ENCODE measurements at regions not wholly inside any gene's neighbourhood (a gene's known extent, or its start where the extent isn't known, plus 50 kb on each side); places are given as distances from the start of the nearest gene placed in this dataset.
"Not testable (repeated sequence)": the region's sequence is repeated elsewhere in the genome, so short reads cannot be mapped to it uniquely, and the experiment has no call there.

DNA sequence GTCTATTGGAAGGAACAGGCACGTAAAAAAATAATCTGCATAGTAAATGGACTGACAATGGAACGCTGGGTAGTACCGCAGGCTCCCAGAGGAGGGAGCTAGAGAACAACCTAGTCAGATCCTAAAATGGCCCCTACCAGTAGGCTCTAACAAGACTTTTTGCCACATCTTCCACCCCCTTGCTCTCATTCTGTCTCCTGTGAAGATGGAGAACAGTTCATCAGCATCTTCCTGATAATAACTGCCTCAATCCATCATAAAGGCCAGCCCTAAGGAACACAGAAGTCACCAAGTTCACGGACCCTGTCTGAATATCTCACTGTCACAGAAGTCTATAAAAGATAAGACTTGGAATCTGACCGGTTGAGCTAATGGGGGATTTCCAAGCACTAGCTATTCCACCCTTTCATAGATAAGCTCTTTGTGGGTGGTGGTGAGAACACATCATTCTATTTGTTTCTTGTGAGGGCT is 133.4 kb downstream of the SLC1A3 start:
- peak; percentile 80 for DNase-seq

DNA sequence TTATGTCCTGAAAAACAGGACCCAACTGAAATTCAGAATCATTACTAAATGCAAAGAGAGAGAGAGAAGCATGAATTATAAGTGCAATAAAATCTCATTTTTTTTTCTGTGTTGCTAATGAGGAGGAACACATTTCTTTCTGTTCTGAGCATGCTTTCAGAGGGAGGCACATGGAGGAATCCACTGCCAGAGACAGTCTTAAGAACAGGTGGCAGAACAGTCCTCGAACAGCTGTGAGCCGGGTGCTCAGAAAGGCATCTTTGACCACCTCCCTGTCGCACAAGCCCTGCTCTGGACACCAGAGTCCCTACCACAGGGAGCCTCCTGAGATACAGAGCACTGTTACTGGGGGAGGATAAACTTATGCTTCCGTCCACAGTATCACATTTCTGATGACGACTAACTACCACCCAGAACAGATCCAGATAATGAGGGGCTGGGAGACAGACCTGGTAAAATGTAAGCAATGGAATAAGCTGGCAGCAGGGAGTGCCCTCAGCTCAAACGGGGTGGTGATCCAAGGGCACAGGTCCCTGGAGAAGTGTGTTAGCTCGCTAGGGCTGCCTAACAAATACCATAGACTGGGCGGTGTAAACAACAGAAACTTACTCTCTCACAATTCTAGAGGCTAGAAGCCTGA is 134.0 kb downstream of the SLC1A3 start:
- peak; percentile 11 for DNase-seq

DNA sequence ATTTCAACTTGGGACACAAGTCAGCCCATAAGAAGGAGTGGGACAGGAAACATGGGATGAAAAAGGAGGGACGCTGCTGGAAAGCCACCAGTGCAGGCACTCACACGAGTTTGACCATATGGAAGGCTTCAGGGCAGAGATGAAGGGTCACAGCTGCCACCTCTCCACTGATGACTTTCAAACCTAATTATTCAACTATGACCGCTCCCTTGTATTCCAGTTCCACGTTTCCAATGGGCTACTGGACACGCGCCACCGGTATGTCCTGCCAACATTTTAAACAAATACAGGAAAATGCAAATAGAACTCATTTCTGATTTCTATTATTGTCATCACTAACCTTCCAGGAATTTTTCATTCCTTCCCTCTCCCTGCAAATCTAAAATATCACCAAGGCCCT is 134.7 kb downstream of the SLC1A3 start:
- no peak for DNase-seq

DNA sequence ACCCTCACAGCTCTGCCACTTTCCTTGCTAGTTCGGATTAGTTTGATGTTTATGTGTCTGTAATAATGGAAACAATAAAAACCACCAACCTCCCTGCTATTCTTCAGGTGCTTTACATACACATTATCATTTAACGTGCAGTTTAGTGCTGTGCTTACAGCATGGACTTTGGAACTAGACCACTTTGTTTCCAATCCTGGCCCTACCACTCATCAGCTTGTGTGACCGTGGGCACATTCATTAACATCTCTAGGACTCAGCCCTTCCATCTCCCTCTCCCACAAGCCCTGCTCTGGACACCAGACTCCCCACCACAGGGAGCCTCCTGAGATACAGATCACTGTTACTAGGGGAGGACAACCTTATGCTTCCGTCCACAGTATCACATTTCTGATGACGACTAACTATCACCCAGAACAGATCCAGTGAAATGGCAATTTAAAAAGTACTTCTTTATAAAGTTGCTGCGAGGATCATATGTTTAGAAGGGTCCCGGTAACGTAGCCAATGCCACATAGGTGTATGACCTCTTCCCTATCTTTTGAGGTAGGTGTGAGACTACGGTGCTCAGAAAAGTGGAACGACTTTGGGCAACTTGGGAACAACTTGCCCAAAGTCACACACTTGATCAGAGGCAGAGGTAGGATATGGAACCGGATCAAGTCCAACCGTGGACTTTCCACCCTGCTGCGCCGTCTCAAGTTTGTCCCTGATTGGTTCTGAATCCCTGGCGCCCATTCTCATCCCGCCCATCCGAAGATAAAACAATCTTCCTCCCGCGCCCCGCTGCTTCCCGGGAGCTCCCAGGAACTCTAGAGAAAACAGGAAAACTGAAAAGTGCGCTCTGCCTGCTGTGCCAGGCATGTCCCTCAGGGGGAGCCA is 132.4 kb upstream of the NIPBL start:
- DNase-seq = peak; percentile 88

DNA sequence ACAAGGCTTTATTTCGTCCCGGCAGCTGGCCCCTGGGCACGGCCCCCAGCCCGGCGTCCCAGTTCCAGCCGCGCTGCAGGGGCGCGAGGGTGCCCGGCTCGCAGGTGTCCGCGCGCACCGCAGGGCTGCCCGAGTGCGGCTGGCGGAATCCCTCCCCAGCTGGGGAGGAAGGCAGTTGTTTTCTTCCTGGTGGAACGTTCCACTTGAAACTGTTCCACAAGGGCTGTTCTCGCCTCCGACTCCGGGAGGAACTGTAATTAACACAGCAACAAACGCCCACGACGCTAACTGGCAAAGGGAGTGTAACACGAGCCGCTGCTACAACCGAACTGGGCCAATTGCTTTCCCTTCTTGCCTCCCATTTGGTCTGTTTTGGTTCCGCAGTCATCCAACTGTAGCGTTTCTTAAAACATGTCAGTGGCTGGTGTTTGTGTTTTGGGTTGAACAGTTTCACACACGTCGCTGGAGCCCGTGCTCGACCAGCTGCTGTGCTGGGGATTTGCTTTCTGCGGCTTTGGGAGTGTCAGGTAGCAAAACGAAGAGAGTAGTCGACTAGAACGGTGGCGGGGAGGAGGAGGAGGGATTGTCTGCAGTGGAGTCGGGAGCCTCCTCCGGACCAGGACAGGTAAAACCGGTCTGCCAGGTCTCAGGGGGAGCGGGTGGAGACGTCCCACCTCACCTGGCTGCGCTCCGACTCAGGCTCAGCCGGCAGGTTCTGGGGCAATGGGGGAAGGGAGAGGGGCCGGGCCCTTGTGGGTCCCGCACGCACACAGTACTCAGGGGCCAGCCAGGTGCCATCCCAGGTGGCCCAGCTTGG is 131.6 kb upstream of the NIPBL start:
- DNase-seq = peak; percentile 88

DNA sequence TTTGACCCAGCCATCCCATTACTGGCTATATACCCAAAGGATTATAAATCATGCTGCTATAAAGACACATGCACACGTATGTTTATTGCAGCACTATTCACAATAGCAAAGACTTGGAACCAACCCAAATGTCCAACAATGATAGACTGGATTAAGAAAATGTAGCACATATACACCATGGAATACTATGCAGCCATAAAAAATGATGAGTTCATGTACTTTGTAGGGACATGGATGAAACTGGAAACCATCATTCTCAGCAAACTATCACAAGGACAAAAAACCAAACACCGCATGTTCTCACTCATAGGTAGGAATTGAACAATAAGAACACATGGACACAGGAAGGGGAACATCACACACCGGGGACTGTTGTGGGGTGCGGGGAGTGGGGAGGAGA is 128.8 kb upstream of the NIPBL start:
- DNase-seq = not testable (repeated sequence)

DNA sequence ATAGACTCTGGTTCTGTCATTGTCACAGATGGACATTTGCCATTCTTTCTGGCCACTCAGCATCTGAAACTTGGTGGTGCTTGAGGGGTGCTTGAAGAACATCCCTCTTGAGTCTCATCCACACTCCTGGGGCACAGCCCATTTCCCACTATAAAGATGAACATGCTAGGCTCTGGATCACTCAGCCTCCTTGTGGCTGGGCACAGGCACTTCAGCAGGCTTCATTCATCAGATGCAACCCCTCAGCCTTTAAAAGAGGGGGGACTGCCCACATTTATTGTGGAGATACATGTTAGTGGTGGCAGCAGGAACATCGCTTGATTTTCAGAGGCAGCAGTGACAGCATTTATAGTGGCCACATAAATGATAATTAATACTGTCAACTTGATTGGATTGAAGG is 124.7 kb upstream of the NIPBL start:
- DNase-seq = no peak

DNA sequence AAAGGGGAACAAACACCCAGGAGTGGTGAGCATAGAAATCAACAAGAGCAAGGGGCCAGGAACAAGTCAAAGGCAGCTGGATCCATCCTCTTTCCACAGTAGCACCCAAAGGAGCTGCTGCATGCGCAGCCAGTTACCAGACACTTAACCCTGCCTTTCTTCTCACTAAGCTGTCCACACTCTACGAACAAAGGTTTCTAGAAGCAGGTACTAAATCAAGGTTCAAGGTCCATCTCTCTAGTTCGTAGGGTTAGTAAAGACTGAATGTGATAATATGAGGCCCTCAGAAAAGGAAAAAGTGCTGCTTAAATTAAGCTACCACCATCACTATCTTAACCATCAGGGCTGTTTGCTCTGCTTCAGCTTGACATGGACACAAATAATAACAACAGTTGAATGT is 121.2 kb upstream of the NIPBL start:
- no peak for DNase-seq

DNA sequence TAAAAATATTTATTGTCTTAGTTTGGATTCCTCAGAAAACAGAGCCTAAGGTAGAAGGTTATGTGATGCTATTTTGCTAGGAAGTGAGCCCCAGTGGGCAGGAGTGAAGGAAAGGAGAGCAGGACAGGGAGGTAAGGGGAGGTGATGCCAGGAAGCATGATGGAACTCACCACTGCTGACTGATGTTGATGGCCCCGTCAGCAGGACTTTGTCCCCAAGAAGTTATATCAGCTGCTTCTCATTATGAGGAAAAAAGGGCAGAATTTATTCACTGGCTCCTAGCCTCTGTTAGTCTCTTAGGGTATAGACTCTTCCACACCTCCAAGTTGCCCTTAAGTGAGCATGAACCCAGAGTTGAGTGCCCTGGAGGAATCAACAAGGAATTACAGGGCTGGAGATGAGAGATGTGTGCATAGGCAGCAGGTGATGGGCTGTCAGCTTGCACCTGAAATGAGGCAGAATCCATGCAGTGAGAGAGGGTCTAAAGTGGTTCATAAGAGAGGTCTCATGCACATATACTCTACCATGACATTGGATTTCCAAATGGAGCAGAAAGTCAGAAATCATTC is 120.6 kb upstream of the NIPBL start:
- no peak for DNase-seq

DNA sequence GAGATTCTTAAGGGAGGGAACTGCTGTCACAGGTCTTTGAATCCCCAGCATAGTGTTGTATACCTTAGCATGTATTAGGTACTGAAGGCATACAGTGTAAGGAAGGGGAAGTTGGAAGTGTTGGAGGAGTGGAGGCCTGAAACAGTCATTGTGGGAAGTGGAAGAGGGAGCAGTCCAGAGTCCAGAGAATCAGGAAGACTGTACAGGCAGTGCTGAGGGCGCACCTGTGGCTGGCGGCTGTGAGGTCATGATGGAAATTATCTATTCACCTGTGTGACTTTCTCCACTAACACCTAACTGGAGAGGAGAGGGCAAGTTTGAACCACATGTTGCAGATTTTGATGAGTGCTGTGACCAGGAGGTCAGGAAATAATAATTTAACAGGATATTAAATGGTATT is 119.7 kb upstream of the NIPBL start:
- no peak for DNase-seq

DNA sequence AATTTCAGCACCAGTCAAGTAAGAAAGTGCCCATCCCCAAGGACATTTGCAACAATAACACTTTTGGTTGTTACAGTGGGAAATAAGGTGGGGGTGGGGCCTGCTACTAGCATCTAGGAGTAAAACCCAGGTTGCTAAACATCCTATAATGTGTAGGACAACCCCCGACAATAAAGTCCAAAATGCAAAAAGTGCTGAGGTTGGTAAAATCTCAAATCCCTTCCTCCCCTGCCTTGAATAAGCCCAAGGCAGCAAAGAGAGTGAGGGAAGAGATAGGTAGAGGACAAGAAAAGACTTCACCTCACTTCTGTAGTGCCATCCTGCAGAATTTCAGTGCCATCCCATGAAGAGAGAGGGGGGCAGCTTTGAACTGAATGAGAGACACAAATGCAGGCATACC is 117.5 kb upstream of the NIPBL start:
- DNase-seq = no peak

DNA sequence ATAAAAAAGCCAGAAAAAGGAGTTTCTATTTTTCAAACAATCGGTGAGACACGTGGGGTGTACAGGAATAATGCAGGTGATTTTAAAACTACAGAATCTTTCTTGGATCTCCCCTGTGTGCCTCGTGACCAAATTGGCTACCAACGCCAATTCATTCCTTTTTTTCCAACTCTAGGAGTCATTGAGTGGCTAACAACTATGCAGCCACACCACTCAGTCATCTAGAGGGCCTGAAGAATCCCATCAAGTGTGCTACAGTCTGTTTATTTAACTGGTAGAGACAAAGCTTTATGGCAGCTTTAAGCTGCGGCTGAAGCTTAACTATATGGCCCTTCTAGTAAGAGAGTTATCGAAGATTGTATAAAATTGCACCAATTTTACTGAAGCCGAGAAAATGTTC is 113.1 kb upstream of the NIPBL start:
- DNase-seq = no peak

DNA sequence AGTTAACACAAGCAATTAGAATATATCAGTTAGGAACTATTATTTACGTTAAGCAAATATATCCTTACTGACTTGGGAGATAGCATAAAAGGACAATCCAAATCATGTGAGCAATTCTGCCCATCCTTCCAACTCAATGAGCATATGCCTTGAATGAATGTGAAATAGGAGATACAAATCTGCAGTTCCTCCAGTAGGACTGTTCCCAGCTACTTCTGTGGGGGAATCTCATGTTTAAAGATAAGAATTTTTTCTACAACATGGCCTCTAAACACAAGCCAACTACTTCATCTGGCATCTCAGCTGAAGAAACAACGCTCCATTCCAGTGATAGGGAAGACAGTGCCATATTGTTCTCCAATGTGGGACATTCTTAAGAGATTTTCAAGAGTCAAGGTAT is 110.7 kb upstream of the NIPBL start:
- DNase-seq = no peak

DNA sequence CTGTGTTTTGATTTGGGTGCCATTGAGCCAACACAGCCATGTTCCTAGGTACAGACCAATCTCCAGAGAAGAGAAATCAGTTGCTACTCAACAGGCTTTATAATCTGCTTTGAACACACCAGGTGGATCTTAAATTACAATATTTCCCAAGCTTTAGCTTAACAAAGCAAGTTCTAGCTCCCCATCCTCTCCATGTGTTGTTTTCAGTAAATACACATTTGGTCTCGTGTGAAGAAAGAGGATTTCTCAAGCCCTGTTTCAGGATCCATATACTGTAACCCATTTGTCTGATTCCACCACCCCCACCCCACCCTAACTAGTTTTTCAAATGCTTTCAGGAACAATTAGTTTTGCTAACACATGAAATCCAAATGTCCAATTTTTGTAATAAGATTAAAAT is 109.6 kb upstream of the NIPBL start:
- DNase-seq = no peak

DNA sequence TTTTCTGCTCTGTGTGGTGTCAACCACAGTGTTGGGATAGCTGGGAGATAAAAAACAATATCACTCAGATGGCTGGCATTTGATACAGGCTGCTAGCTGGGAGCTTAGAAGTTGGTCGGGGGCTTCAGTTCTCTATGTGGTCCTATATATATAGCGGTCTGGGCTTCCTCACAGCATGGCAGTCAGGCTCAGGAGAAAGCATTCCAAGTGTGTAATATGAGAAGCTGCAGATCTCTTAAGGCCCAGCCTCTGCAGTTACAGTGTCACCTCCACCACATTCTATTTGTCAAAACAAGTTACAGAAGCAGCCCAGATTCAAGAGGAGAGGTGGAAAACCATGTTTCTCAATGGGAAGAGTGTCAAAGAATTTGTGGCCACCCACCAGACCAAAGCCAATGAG is 108.1 kb upstream of the NIPBL start:
- no peak for DNase-seq

DNA sequence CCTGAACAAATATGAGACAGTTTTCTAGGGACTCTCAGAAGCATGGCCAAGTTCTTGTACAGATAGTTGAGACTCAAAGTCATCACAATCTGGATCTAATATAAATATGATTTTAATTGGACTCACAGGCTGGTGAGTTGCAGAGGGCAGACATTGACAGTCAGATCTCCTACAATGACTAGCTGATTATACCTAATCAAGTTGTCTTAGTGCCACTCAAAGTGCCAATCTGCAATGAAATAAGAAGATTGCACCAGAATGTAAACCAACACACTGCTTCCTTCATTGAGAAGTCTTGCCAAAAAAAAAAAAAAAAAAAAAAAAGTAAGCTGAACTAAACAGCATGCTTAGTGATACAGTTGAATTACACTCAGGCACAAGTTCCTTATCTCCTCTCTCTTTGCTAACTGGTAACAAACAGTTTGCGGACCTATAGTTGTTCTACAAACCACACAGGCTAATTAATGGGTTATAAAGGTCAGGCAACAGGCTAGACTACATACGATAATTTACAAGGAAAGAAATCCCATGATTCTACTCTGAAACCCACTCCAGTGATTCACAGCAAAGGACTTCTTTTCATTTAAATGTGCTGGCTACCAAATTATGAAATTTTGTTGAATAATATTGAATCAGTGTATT is 107.3 kb upstream of the NIPBL start:
- DNase-seq = no peak

DNA sequence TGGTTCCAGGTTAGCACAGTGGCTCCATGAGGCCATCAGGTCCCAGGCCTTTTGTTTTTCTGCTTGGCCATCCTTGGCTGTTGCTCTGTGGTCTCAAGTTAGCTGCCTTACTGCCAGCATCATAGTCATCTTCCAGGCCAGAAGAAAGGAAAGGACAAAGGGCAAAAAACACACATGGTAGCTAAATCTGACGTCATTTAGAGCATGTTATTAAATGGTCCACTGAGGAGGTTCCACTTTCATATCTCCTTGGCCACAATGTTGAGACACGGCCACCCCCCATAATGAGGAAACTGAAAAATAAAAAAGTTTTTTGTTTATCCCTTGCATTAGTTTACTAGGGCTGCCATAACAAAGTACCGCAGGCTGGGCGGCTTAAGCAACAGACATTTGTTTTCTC is 106.4 kb upstream of the NIPBL start:
- no peak for DNase-seq

DNA sequence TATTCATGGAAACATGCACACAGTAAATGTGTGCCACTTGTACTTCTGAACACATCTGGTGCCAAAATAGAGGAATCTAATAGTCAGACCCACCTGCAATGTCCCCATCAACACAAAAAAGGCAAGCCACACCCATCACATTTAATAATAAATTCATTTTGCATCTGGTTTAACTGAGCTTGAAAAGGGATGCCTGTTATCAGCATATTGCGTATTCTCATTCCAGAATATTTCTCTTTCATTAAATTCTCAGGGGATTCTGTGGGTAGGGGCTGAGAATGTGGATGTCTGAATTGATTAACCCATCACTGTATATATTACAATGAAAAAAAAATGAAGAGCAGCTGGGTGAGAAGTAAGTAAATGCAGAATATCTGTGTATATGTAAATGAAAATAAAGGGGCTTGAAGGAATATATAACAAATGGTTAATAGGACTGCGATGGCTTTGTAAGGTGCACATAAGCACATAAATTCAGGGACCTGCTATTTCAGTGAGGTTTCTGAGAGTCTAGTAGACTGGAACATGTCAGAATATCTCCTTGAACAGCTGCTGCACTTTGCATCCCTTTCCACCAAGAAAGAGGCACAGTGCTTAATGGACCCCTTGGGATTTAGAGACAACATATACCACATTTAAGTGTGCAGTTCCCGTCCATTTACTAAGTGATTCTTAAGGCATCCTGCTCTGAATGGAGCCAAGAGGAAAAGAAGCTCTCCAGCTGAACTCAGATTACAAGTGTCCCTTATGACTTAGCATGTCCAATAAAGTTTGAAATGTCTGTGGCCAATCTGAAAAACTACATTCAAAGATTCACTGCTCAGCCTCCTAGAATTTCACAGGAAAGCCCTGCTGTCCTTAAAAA is 104.1 kb upstream of the NIPBL start:
- DNase-seq = peak; percentile 28

DNA sequence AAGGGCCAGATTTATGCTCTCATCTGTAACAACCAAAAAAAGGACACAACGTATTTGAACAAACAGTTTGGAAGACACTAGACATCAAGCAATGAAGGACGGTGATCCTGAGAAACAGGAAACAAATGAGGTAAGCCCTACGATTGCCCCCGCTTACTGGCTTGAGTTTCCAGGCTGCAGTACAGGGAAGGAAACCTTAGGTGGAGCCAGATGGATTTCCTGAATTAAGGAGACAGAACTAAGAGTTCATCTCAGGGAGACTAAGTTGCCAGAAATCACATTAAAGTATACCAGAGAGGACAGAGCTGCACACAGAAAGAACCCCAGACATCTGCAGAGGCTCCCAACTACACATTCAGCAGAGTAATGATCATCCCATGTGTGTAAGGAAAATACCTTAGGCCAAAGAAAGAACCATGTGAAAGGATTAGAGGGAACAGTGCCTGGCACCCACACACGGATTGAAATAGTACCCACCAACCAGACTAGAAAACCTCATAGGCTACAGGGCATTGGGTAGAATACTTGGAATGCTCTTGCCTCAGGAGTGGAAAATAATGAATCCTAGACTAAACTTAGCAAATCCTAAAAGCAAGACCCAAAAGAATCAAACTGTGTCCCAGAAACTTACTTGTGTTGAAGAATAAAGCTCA is 99.3 kb upstream of the NIPBL start:
- DNase-seq = peak; percentile 10

DNA sequence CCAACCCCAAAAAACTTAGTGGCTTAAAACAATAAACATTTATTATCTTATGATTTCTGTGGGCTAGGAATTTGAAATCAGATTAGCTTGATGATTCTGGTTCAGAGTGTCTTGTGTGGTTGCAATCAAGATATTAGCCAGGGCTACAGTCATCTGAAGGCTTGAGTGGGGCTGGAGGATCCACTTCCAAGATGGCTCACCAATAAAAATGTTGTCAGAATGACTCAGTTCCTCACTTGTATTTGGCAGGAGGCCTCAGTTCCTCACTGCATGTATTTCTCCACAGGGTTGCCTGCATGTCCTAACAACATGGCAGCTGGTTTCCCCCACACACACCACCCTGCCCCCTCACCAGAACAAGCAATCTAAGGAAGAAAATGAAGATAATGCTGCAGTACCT is 98.2 kb upstream of the NIPBL start:
- no peak for DNase-seq

DNA sequence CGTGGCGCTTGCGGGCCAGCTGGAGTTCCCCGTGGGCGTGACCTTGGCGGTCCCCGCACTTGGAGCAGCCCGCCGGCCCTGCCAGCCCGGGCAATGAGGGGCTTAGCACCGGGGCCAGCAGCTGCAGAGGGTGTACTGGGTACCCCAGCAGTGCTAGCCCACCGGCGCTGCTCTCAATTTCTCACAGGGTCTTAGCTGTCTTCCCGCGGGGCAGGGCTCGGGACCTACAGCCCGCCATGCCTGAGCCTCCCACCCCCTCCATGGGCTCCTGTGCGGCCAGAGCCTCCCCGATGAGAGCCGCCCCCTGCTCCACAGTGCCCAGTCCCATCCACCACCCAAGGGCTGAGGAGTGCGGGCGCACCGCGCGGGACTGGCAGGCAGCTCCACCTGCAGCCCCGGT is 94.0 kb upstream of the NIPBL start:
- not testable (repeated sequence) for DNase-seq
